Stimulated activated naive CD8-positive, alpha-beta T cell treated with anti-CD3 and anti-CD28 coated beads, Interleukin-15, Interleukin-2, amounts not matched to agents 100 ng/mL and 50 ng/mL, for 24 hours (primary cell): ENCODE measurements at regions not wholly inside any gene's neighbourhood (a gene's known extent, or its start where the extent isn't known, plus 50 kb on each side); places are given as distances from the start of the nearest gene placed in this dataset.

Experiments used
- H3K27ac Mint-ChIP-seq: one replicate; pipeline ENCODE4 v1.8.0; 2021; ENCODE audit warnings: mild to moderate bottlenecking, mixed read lengths
- H3K27me3 Mint-ChIP-seq: one replicate; pipeline ENCODE4 v1.8.0; 2021; ENCODE audit warnings: mixed read lengths
- H3K36me3 Mint-ChIP-seq: one replicate; pipeline ENCODE4 v1.8.0; 2021; ENCODE audit warnings: low read depth, mixed read lengths
- H3K4me1 Mint-ChIP-seq: one replicate; pipeline ENCODE4 v1.8.0; 2021; ENCODE audit warnings: low read depth, mixed read lengths
- H3K4me3 Mint-ChIP-seq: one replicate; pipeline ENCODE4 v1.8.0; 2021; ENCODE audit warnings: mild to moderate bottlenecking, mixed read lengths
- H3K9me3 Mint-ChIP-seq: one replicate; pipeline ENCODE4 v1.8.0; 2021; ENCODE audit warnings: mixed read lengths

- Mint-ChIP-seq H3K36me3 (no peaks in the 10 kb centered on the region), H3K27ac (no peak overlapping the region), H3K4me1 (no peaks in the 10 kb centered on the region), H3K27me3 (peaks cover 35% of the 10 kb centered on the region), H3K9me3 (no peaks in the 10 kb centered on the region), H3K4me3 (no peak overlapping the region)
Measured at GRCh38 chr1:29425631-29426030, 189.3 kb downstream of the PTPRU start.

DNA sequence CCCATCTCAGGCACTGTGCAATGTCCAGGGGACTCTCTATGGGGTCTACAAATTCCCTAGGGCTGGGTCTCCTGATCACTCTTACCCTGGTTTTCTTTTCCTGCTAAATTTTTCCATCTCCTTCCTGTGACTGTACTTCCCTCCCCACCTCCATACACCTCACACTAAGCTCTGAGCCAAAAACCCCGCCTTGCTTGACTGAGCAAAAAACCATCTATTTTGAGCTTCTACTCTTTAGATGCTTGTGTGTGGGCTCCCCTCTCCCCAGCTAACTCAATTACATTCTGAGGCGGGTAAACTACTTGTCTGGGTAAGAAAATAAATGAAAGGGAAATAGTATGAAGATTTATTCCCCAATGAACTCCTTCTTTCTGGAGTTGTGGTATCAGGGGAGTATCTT is 187.9 kb downstream of the PTPRU start:
- H3K4me3 Mint-ChIP-seq = no peak overlapping the region
- no peaks in the 10 kb centered on the region for H3K36me3 Mint-ChIP-seq
- no peaks in the 10 kb centered on the region for H3K4me1 Mint-ChIP-seq
- H3K9me3 Mint-ChIP-seq = no peaks in the 10 kb centered on the region
- H3K27me3 Mint-ChIP-seq = peaks cover 37% of the 10 kb centered on the region
- no peak overlapping the region for H3K27ac Mint-ChIP-seq

GRCh38 chr1:29420202-29420601 is 183.9 kb downstream of the PTPRU start:
- H3K36me3 Mint-ChIP-seq = no peaks in the 10 kb centered on the region
- no peaks in the 10 kb centered on the region for H3K9me3 Mint-ChIP-seq

DNA sequence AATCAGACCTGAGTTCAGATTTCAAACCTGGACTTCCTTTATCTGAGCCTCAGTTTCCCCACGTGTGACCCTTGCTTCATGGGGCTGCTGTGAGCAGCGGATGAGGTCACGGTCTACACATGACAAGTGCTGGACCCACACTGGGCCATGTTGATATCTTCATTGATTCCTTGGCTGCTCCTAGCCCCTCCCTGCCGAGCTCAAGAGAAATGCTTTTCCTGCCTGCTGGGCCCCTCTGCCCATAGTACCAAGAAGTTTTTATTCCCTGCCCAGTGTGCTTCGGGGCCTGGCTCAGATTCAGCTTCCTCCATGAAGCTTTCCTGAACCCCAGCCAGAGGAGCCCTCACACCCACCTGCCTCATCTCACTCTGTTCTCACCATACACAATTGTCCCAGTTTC is 181.6 kb downstream of the PTPRU start:
- peaks cover 29% of the 10 kb centered on the region for H3K27me3 Mint-ChIP-seq
- no peaks in the 10 kb centered on the region for H3K36me3 Mint-ChIP-seq
- no peak overlapping the region for H3K4me3 Mint-ChIP-seq
- no peaks in the 10 kb centered on the region for H3K4me1 Mint-ChIP-seq
- H3K9me3 Mint-ChIP-seq = no peaks in the 10 kb centered on the region
- H3K27ac Mint-ChIP-seq = no peak overlapping the region

More at GRCh38 chr1:29420202-29420601, 183.9 kb downstream of the PTPRU start:
- Mint-ChIP-seq H3K4me3 (no peak overlapping the region), H3K27ac (no peak overlapping the region), H3K4me1 (no peaks in the 10 kb centered on the region), H3K27me3 (peaks cover 42% of the 10 kb centered on the region)

DNA sequence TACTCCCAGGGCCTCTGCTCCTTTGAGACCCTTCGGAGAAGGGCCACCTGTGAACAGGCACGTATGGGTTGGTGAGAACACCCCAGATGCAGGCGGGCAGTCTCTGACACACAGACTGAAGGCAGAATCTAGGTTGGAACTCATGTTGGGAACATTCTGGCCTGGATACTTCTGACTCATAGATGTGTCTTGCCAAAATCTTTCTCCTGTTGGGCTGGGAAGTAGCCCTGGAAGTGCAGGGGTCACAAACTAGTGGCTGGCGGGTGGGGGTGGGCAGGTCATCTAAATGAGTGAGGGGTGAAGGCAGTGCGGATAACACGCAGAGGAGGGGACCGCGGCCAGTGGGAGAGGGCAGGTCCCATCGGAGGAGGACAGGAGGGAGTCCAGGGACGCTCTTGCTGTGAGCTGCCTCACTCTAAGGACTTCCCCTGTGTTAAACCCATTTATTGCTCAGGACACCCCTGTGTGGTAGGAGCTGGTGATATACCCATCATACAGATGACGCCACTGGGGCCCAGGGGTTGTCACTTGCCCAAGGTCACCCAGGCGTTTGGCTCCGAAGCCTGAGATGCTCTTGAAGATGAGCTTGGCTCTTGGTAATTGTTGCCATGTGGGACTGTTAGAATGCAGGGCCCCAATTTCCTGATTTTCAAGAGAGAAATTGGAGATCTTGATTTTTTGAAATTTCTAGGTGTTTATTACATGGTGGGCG is 181.0 kb downstream of the PTPRU start:
- Mint-ChIP-seq H3K27me3 (peaks cover 22% of the 10 kb centered on the region), H3K9me3 (no peaks in the 10 kb centered on the region), H3K27ac (no peak overlapping the region), H3K4me1 (no peaks in the 10 kb centered on the region), H3K4me3 (no peak overlapping the region), H3K36me3 (no peaks in the 10 kb centered on the region)

DNA sequence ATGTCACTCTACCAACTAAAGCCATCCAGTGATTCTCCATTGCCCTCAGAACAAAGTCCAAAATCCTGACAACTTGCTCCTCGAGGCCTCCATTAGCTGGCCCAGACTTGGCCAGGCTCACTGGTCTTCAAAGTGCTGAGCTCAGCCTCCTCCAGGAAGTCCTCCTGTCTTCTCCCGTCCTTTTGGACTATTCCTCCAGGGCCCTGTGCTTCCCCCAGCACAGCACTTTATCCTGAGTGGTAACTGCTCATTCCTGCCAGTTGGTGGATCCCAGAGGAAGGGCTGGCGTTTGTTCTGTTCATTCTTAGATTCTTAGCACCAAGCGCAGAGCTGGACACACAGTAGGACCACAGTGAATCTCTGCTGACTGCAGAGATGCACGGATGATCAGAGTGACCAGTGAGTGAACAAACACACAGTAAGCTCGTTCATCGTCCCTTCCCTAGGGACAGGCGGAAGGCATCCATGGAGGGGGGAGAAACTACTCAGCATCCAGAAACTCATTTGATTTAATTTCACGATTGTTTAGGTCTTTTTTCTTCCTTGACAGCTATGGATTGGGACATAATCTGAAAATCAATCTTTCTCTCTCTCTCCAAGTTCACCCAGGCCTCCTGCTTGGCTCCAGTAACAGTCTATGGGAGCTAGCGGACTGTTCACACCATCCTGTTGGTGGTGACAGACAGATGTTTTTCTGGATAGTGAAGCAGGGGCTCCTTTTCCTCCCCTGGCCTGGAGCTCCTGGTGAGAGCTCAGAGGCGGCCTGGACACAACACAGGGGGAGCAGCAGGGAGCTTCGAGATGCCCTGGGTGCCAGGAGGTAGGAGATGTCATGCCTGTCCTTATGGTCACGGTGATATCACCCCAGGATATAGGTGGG is 180.2 kb downstream of the PTPRU start:
- no peaks in the 10 kb centered on the region for H3K9me3 Mint-ChIP-seq
- H3K27me3 Mint-ChIP-seq = peaks cover 14% of the 10 kb centered on the region
- no peak overlapping the region for H3K4me3 Mint-ChIP-seq
- H3K36me3 Mint-ChIP-seq = no peaks in the 10 kb centered on the region
- no peak overlapping the region for H3K27ac Mint-ChIP-seq
- H3K4me1 Mint-ChIP-seq = no peaks in the 10 kb centered on the region

GRCh38 chr1:29415861-29416260 is 179.5 kb downstream of the PTPRU start:
- Mint-ChIP-seq H3K9me3 (no peaks in the 10 kb centered on the region), H3K27me3 (peaks cover 10% of the 10 kb centered on the region), H3K36me3 (no peaks in the 10 kb centered on the region), H3K27ac (no peak overlapping the region), H3K4me1 (no peaks in the 10 kb centered on the region), H3K4me3 (no peak overlapping the region)

DNA sequence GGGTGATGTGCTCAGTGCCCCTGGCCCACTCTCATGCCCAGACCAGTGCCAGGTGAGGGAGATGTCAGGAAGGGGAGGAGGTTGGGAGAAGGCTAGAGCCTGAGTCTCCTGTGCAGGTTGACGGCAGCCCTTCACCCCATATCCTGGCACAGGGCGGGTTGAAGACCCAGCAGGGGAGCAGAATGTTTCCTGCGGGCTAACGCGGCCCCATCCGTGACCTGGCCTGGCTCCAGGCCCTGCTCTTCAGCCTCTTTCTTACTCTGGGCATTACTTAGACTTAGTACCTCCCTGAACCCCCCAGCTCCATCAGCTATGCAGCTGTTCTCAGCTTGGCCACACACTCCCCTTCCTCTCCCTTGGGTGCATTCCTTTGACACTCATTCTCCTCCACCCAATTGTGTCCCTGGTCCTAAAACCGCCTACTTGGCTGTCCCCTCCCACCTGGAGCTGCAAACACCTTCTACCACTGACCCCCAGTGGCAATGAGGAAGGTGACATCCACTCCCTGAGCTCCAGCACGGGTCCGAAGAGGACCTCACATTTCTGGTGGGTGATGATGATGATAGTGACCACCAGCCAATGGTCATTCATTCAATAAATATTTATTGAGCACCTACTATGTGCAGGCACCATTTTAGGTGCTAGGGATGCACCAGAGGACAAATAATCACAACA is 179.0 kb downstream of the PTPRU start:
- Mint-ChIP-seq H3K27me3 (peaks cover 6% of the 10 kb centered on the region), H3K36me3 (no peaks in the 10 kb centered on the region), H3K4me1 (no peaks in the 10 kb centered on the region), H3K9me3 (no peaks in the 10 kb centered on the region), H3K4me3 (no peak overlapping the region), H3K27ac (no peak overlapping the region)

DNA sequence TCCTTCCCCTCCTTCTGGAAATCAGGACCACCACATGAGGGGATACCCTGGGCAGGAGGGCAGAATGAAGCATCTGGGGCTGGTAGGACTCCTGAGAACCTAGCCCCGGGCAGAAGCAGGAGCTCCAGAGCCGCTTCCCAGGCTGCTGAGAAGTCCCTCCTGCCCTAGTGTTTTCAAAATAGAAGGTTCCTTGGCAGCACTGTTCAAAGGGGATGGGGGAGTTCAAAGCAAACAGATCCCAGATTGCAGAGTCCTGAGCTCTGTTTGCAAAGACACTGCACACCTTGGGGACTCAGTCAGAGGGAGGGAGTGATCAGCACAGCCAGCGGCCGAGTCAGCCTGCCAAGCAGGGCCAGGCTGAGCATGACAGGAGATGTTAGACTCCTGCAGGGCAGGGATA is 177.8 kb downstream of the PTPRU start:
- Mint-ChIP-seq H3K27me3 (peaks cover 4% of the 10 kb centered on the region), H3K27ac (no peak overlapping the region), H3K9me3 (no peaks in the 10 kb centered on the region), H3K36me3 (no peaks in the 10 kb centered on the region), H3K4me1 (no peaks in the 10 kb centered on the region), H3K4me3 (no peak overlapping the region)

DNA sequence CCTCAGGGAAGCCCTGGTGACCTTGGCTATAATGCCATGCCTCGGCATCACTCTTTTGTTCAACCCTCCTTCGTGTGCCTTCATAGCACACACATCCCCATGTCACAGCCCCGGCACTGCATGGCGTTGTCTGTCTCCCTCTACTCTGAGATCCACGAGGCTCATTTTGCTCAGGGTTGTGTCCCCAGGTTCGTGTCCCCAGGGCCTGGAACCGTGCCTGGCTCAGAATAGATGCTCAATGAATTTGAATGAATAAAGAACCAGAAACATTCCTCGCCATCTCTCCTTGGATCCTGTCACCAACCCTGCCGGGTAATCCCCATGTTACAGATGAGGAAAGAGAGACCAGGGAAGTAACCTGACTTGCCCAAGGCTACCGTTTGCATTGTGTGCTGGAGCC is 177.3 kb downstream of the PTPRU start:
- H3K27me3 Mint-ChIP-seq = peaks cover 4% of the 10 kb centered on the region
- H3K4me1 Mint-ChIP-seq = no peaks in the 10 kb centered on the region
- no peak overlapping the region for H3K27ac Mint-ChIP-seq
- no peaks in the 10 kb centered on the region for H3K36me3 Mint-ChIP-seq
- no peak overlapping the region for H3K4me3 Mint-ChIP-seq
- H3K9me3 Mint-ChIP-seq = no peaks in the 10 kb centered on the region

- Mint-ChIP-seq H3K4me3 (no peak overlapping the region), H3K36me3 (no peaks in the 10 kb centered on the region)
Measured at GRCh38 chr1:29412591-29412990, 176.3 kb downstream of the PTPRU start.

DNA sequence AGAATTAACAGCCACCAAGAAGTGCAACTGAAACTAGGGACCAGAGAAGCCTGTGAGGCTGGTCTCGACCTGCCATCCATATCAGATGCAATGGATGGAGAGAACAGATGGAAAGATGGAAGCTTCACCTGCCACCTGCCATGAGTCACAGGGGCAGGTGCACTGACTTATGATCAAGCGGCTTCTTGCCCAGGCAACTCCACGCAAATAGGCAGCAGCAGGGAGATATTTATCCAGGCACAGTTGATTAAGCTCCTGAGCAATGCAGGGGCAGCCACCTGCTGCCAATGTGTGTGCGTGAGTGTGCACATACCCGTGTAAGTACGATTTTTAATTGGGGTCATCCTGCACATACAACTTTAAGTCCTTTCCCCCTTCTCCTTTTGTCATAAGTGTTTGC is 174.2 kb downstream of the PTPRU start:
- Mint-ChIP-seq H3K9me3 (no peaks in the 10 kb centered on the region), H3K4me3 (no peak overlapping the region), H3K4me1 (no peaks in the 10 kb centered on the region), H3K27ac (no peak overlapping the region), H3K36me3 (no peaks in the 10 kb centered on the region), H3K27me3 (peaks cover 9% of the 10 kb centered on the region)

More at GRCh38 chr1:29412591-29412990, 176.3 kb downstream of the PTPRU start:
- Mint-ChIP-seq H3K27me3 (peaks cover 4% of the 10 kb centered on the region), H3K4me1 (no peaks in the 10 kb centered on the region), H3K9me3 (no peaks in the 10 kb centered on the region), H3K27ac (no peak overlapping the region)

GRCh38 chr1:29409616-29410015 is 173.3 kb downstream of the PTPRU start:
- no peak overlapping the region for H3K27ac Mint-ChIP-seq
- peaks cover 8% of the 10 kb centered on the region for H3K27me3 Mint-ChIP-seq
- no peaks in the 10 kb centered on the region for H3K9me3 Mint-ChIP-seq
- no peaks in the 10 kb centered on the region for H3K36me3 Mint-ChIP-seq
- no peaks in the 10 kb centered on the region for H3K4me1 Mint-ChIP-seq
- no peak overlapping the region for H3K4me3 Mint-ChIP-seq

DNA sequence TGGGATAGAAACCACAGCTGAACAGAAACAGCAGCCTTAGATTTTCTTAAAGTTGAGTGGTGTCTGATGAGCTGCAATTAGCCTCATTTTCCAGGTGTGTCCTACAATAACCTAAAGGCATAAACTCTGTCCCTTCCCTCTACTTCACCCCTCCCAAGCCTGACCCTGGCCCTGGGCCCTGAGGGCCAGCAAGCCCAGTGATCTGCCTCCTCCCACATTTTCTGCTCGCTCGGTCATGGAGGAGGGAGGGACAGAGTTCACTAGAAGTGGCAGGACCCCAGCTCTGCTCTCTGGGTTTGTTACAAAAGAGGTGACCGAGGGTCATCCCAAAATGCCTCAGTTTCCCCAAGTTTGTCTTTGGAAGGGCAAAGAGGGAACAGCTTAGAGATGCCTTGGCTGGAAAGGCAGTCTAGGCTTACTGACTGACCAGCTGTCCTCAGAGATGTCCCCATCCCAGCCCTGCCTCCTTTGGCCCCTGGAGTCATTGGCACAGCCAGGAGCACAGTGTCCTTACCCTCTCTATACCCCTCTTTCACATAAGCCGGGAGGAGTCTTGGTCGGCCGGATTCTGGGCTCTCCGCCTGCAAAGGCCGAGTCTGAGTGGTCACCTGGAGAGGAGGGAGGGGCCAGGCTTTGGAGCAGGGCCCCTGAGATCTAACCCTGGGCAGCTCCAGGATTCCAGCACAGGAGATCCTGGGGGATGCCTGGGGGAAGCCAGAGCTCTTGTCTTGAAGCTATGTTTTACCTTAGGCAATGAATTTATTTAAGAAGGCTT is 172.7 kb downstream of the PTPRU start:
- Mint-ChIP-seq H3K9me3 (no peaks in the 10 kb centered on the region), H3K4me1 (no peaks in the 10 kb centered on the region), H3K36me3 (no peaks in the 10 kb centered on the region), H3K4me3 (no peak overlapping the region), H3K27ac (no peak overlapping the region), H3K27me3 (peaks cover 8% of the 10 kb centered on the region)
